Panc1 (cell line): ENCODE measurements at regions not wholly inside any gene's neighbourhood (a gene's known extent, or its start where the extent isn't known, plus 50 kb on each side); places are given as distances from the start of the nearest gene placed in this dataset.

ENCODE experiments used
- TF ChIP-seq, protein P1 (sequence below): fragments of 450-650 bp; IDR thresholded peaks from 2 replicates; pipeline ENCODE4 v1.5.1; 2017; ENCODE audit warnings: mild to moderate bottlenecking
- TF ChIP-seq, protein P2 (sequence below), 2 experiments: IDR thresholded peaks; 2 replicates each; pipeline ENCODE4 v1.6.1; 2011 to 2012; ENCODE audit warnings: low read depth in 2 of 2, control low read depth in 1 of 2, low read length in 1 of 2, mild to moderate bottlenecking in 1 of 2, moderate library complexity in 1 of 2; ENCODE audit not compliant: insufficient read depth in 1 of 2

DNA sequence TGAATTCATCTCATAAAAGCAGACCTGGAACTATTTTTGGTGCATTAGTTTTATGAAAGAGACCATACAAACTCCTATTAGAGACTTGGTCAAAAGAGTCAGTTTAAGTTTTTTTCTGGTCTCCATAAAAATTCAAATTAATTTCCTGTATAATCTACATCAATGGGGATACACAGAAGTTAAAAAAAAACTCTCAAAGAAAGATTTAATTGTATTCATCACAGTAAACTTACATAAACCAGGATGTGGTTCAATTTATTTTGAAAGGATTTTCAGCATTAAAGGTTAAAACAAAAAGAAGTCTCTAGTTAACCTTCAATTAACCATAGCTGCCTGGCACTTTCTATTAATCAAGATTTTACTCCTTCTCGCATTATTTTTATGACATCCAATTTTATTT lies 530.3 kb upstream of the KCNMB2 start:
- TF ChIP-seq, protein P1, sequence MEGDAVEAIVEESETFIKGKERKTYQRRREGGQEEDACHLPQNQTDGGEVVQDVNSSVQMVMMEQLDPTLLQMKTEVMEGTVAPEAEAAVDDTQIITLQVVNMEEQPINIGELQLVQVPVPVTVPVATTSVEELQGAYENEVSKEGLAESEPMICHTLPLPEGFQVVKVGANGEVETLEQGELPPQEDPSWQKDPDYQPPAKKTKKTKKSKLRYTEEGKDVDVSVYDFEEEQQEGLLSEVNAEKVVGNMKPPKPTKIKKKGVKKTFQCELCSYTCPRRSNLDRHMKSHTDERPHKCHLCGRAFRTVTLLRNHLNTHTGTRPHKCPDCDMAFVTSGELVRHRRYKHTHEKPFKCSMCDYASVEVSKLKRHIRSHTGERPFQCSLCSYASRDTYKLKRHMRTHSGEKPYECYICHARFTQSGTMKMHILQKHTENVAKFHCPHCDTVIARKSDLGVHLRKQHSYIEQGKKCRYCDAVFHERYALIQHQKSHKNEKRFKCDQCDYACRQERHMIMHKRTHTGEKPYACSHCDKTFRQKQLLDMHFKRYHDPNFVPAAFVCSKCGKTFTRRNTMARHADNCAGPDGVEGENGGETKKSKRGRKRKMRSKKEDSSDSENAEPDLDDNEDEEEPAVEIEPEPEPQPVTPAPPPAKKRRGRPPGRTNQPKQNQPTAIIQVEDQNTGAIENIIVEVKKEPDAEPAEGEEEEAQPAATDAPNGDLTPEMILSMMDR, result no peak
- TF ChIP-seq, protein P2, sequence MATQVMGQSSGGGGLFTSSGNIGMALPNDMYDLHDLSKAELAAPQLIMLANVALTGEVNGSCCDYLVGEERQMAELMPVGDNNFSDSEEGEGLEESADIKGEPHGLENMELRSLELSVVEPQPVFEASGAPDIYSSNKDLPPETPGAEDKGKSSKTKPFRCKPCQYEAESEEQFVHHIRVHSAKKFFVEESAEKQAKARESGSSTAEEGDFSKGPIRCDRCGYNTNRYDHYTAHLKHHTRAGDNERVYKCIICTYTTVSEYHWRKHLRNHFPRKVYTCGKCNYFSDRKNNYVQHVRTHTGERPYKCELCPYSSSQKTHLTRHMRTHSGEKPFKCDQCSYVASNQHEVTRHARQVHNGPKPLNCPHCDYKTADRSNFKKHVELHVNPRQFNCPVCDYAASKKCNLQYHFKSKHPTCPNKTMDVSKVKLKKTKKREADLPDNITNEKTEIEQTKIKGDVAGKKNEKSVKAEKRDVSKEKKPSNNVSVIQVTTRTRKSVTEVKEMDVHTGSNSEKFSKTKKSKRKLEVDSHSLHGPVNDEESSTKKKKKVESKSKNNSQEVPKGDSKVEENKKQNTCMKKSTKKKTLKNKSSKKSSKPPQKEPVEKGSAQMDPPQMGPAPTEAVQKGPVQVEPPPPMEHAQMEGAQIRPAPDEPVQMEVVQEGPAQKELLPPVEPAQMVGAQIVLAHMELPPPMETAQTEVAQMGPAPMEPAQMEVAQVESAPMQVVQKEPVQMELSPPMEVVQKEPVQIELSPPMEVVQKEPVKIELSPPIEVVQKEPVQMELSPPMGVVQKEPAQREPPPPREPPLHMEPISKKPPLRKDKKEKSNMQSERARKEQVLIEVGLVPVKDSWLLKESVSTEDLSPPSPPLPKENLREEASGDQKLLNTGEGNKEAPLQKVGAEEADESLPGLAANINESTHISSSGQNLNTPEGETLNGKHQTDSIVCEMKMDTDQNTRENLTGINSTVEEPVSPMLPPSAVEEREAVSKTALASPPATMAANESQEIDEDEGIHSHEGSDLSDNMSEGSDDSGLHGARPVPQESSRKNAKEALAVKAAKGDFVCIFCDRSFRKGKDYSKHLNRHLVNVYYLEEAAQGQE (IDR thresholded peaks at IDR 0.05; ENCODE audit: insufficient read depth in 1 of 2, low read depth in 2 of 2, low read length in 1 of 2), result no peak
